ENCODE measurements at regions not wholly inside any gene's neighbourhood (a gene's known extent, or its start where the extent isn't known, plus 50 kb on each side); places are given as distances from the start of the nearest gene placed in this dataset.

GRCh38 chrX:122835886-122836285 lies 348.2 kb upstream of the GRIA3 start:
- DNase-seq (ENCODE audit: low read depth in 3 of 3, low spot score in 2 of 3), result no peak

- no peak for DNase-seq (ENCODE audit: low read depth in 3 of 3, low spot score in 2 of 3)
These were observed 333.8 kb upstream of the GRIA3 start for GRCh38 chrX:122850326-122850725.

- DNase-seq (ENCODE audit: low read depth in 3 of 3, low spot score in 2 of 3), result no peak
These were observed 327.9 kb upstream of the GRIA3 start for GRCh38 chrX:122856205-122856604.

- DNase-seq (ENCODE audit: low read depth in 3 of 3, low spot score in 2 of 3), result no peak
These were observed 326.3 kb upstream of the GRIA3 start for GRCh38 chrX:122857734-122858133.

GRCh38 chrX:122863067-122863466 lies 321.0 kb upstream of the GRIA3 start:
- no peak for DNase-seq (ENCODE audit: low read depth in 3 of 3, low spot score in 2 of 3)

GRCh38 chrX:122866532-122866931 lies 317.5 kb upstream of the GRIA3 start:
- no peak for DNase-seq (ENCODE audit: low read depth in 3 of 3, low spot score in 2 of 3)

GRCh38 chrX:122868631-122869030 lies 315.4 kb upstream of the GRIA3 start:
- DNase-seq (ENCODE audit: low read depth in 3 of 3, low spot score in 2 of 3), result peak in 1 of 3 donors; percentile 2

DNA sequence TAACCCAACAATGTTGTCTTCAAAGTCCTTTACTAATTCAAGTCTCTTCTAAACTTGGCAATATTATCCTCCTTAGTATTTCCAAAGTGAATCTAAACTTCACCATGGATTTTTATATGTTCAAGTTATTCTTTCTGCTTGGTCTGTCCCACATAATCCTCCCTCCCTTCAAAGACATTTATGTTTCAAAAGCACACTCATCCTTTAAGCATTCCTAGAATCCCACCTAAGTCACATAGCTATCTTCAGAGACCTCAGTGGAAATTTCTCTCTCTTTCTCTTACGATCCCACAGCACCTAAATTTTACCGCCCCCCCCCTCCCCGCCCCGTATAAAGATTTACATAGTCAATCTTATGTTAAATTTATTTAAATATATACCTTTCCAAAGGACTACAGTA lies 314.9 kb upstream of the GRIA3 start:
- DNase-seq (ENCODE audit: low read depth in 3 of 3, low spot score in 2 of 3), result no peak

DNA sequence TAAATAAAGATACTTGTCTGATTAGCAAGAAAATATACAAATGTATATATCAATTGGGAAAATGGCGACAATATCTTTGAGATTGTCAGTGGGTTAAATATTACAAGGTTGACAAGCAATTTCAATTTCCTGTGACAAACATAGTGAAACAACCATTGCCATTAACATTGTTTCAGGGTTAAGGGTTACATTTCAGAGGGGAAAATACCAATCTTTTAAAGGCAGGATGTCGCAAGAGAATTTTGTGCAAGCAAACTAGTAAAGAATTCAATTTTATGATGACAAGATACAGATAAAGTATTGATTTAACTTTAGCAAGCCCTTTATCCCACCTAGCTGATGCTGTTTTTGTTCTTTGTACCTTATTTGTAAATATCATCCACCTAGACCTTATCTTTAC lies 305.8 kb upstream of the GRIA3 start:
- DNase-seq (ENCODE audit: low read depth in 3 of 3, low spot score in 2 of 3), result no peak

DNA sequence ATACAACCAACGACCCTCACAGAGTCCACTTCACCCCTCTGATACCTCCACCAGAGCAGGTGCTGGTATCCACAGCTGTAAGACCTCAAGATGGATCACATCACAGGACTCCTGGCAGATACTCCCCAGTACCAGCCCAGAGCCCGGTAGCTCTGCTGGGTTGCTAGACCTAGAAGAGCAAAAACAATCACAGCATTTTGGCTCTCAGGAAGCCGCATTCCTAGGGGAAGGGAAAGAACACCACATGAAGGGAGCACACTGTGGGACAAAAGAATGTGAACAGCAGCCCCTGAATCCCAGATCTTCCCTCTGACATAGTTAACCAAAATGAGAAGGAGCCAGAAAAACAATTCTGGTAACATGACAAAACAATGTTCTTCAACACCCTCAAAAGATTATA lies 303.1 kb upstream of the GRIA3 start:
- no peak for DNase-seq (ENCODE audit: low read depth in 3 of 3, low spot score in 2 of 3)

GRCh38 chrX:122890729-122891128 lies 293.3 kb upstream of the GRIA3 start:
- no peak for DNase-seq (ENCODE audit: low read depth in 3 of 3, low spot score in 2 of 3)

GRCh38 chrX:122906726-122907125 lies 277.4 kb upstream of the GRIA3 start:
- no peak for DNase-seq (ENCODE audit: low read depth in 3 of 3, low spot score in 2 of 3)

GRCh38 chrX:122907375-122907774 lies 276.7 kb upstream of the GRIA3 start:
- no peak for DNase-seq (ENCODE audit: low read depth in 3 of 3, low spot score in 2 of 3)

GRCh38 chrX:122910697-122911096 lies 273.4 kb upstream of the GRIA3 start:
- no peak for DNase-seq (ENCODE audit: low read depth in 3 of 3, low spot score in 2 of 3)

DNA sequence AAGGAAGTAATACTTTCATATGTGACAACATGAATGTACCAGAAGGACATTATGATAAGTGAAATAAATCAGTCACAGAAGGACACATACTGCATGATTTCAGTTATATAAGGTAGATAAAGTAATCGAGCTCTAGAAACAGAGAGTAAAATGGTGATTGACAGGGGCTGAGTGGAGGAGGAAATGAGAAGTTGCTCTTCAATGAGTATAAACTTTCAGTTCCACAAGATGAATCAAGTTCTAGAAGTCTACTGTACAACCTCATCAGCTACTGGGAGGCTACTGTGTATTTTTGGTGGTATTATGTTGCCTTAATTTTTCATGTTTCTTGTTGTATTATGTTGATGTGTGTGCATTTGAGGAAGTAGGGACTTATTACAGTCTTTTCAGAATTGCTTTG lies 270.9 kb upstream of the GRIA3 start:
- no peak for DNase-seq (ENCODE audit: low read depth in 3 of 3, low spot score in 2 of 3)

DNA sequence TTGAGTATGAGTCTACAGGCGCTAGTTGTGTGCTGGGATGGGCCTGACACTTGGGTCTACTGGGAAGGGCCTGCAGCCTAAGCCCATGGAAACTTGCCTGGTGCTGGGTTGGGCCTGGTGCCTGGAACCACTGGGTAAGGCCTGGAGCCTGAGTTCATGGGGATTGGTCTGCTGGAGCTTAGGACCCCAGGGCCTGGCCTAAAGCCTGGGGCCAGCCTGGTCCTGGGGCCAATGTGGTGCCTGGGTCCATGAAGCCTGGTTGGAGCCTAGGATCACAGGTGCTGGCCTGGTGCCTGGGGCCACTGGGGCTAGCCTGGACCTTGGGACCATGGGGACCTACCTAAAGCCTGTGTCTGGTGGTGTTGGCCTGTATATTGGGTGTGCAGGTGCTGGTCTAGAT lies 270.3 kb upstream of the GRIA3 start:
- no peak for DNase-seq (ENCODE audit: low read depth in 3 of 3, low spot score in 2 of 3)

DNA sequence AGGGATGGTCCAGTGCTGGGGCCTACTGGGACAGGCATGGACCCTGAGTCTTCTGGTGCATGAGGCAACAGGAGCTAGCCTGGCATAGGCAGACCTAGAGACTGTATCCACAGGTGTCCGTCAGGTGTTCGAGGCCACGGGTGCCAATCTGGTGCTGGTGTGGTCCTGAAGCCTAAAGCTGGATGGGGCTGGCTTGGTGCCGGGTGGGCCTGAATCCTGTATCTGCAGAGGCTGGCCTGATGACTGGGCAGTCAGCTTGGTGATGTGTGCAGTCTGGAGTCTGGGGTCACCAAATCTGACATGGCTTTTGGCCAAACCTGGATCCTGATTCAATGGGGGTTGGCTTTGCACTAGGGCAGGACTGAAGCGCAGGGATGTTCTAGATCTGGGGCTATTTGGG lies 269.8 kb upstream of the GRIA3 start:
- DNase-seq (ENCODE audit: low read depth in 3 of 3, low spot score in 2 of 3), result no peak

DNA sequence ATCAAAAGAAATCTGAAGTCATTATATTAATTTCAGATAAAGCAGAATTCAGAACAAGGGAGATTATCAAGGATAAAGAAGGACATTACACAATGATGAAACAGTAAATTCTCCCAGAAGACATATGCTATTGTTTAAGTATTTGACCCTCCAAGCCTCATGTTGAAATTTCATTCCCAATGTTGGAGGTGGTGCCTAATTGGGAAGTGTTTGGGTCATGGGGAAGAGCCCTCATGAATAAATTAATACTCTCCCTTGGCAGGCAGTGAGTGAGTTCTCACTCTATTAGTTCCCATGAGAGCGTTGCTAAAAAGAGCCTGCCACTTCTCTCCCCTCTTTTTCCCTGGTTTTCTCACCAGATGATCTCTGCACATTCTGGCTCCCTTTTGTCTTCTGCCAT lies 249.9 kb upstream of the GRIA3 start:
- no peak for DNase-seq (ENCODE audit: low read depth in 3 of 3, low spot score in 2 of 3)

GRCh38 chrX:122940199-122940598 lies 243.9 kb upstream of the GRIA3 start:
- no peak for DNase-seq (ENCODE audit: low read depth in 3 of 3, low spot score in 2 of 3)

- peak in 1 of 3 donors; percentile 0 for DNase-seq (ENCODE audit: low read depth in 3 of 3, low spot score in 2 of 3)
These were observed 242.3 kb upstream of the GRIA3 start for GRCh38 chrX:122941806-122942205.

GRCh38 chrX:122943918-122944317 lies 240.2 kb upstream of the GRIA3 start:
- no peak for DNase-seq (ENCODE audit: low read depth in 3 of 3, low spot score in 2 of 3)

- DNase-seq (ENCODE audit: low read depth in 3 of 3, low spot score in 2 of 3), result no peak
These were observed 238.8 kb upstream of the GRIA3 start for GRCh38 chrX:122945328-122945727.

- DNase-seq (ENCODE audit: low read depth in 3 of 3, low spot score in 2 of 3), result no peak
These were observed 211.5 kb upstream of the GRIA3 start for GRCh38 chrX:122972604-122973003.

DNA sequence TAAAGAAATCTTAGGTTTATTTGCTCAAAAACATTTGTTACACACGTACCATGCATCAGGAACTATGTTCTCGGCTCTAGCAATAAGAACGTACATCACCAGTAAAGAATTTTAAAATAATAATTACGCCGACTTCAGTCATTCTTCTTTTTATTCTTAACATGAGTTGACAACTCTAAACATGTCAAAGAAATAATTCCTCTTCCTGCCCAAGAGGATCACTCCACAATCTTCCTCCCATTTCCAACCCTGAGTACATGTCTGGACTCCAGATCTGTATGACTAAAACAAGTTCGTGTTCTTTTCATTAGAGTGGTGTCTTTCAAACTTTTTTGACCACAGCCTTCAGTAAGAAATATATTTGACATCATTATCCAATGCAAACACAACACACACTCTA lies 201.6 kb upstream of the GRIA3 start:
- DNase-seq (ENCODE audit: low read depth in 3 of 3, low spot score in 2 of 3), result no peak

Data from right renal cortex interstitium (tissue), 3 donors.